Thymus (tissue), 11 donors: ENCODE measurements at regions not wholly inside any gene's neighbourhood (a gene's known extent, or its start where the extent isn't known, plus 50 kb on each side); places are given as distances from the start of the nearest gene placed in this dataset.

Experiments
- DNase-seq, 9 donors: peaks; one replicate each; pipeline ENCODE4 v3.0.0-alpha.2; 2013; ENCODE audit warnings: low spot score in 9 of 9, low read depth in 6 of 9, missing footprints in 1 of 9
- H3K27ac ChIP-seq, 2 donors: one replicate each; pipeline ENCODE4 v1.5.1; 2013; ENCODE audit warnings: control low read depth in 1 of 2, low read depth in 1 of 2, low read length in 1 of 2, mild to moderate bottlenecking in 1 of 2, moderate library complexity in 1 of 2
- H3K27me3 ChIP-seq, 2 donors: one replicate each; pipeline ENCODE4 v1.5.1; 2013; ENCODE audit warnings: low read length in 1 of 2; ENCODE audit not compliant: control insufficient read depth in 2 of 2, insufficient read depth in 1 of 2
- H3K36me3 ChIP-seq, 2 donors: one replicate each; pipeline ENCODE4 v1.5.1; 2013; ENCODE audit warnings: low read length in 1 of 2, mild to moderate bottlenecking in 1 of 2, moderate library complexity in 1 of 2; ENCODE audit not compliant: control insufficient read depth in 2 of 2, insufficient read depth in 2 of 2
- H3K4me1 ChIP-seq, 2 donors: one replicate each; pipeline ENCODE4 v1.5.1; 2013; ENCODE audit warnings: low read length in 2 of 2; ENCODE audit not compliant: control insufficient read depth in 2 of 2, insufficient read depth in 2 of 2
- H3K4me3 ChIP-seq, 2 donors: one replicate each; pipeline ENCODE4 v1.5.1; 2013; ENCODE audit warnings: low read length in 2 of 2, control low read depth in 1 of 2, mild to moderate bottlenecking in 1 of 2
- H3K9me3 ChIP-seq, 2 donors: one replicate each; pipeline ENCODE4 v1.5.1; 2013; ENCODE audit warnings: low read length in 1 of 2, mild to moderate bottlenecking in 1 of 2; ENCODE audit not compliant: control insufficient read depth in 2 of 2, insufficient read depth in 1 of 2
- WGBS: extraction: QIAGEN DNeasy Blood & Tissue Kit; methylation state at CpG from one replicate; pipeline ENCODE4 v1.1.7; 2013; 5-methylcytosine and 5-hydroxymethylcytosine counted together
- donor health status: healthy.

DNA sequence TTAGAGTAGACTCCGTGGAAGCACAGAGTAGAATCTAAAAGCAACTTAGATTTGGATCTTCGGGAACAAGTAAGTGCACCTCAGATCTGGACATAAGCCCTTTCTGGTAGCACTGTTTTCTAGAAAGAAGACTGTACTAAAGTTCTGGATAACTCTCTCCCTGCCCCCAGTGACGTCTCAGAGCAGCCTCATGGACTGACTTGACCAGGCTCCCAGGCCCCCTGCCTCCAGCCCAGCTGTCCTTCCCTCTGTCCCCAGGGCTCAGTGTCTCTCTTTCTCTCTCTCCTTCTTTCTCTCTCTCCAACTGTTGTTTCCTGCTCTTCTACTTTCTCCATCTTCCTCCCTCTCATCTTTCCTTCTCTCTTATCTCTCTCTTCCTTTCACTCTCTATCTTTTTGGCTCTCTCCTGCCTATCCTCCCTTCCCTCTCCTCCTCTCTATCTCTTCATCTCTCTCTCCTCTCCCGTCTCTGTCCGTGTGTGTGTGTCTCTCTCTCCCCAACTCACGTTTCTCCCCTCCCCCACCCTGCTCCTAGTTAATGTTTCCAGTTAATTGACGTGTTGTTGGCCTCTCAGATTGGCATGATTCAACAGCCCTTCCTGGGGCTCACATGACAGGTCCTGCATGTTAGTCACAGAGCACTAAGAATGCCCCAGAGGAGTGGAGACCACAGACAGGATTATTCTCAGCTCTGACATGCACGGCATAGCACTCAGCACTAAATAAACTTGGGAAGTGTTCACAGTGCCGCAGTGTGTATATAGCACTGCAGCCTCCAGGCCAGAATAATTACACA lies 180.4 kb upstream of the FOXQ1 start:
- no peaks in the 10 kb centered on the region for H3K27me3 ChIP-seq
- no peak for DNase-seq
- no peaks in the 10 kb centered on the region for H3K4me1 ChIP-seq
- H3K36me3 ChIP-seq = no peaks in the 10 kb centered on the region
- H3K4me3 ChIP-seq = no peak overlapping the region
- H3K9me3 ChIP-seq = no peaks in the 10 kb centered on the region
- no peak overlapping the region for H3K27ac ChIP-seq
- 76% methylated on average over 9 of the region's 9 CpGs for WGBS

DNA sequence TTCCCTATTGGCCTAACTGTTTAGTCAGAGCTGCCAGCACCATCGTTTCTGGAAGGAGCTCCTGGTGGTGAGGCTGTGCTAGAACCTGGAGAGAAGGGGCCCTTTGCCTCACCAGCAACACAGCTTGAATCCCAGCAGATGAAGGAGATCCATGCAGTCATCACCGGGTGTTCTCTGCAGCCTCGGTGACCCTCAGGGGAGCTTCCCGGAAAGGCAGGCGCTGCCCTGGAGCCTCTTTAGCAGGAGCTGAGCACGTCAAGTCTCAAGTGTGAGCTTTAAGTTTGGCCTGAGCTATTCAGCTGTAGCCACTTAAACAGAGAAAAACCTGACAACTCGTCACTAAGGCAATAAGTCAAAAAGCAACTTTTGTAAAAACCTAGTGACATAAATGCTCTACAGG lies 181.2 kb upstream of the FOXQ1 start:
- DNase-seq = no peak
- H3K27ac ChIP-seq = no peak overlapping the region

DNA sequence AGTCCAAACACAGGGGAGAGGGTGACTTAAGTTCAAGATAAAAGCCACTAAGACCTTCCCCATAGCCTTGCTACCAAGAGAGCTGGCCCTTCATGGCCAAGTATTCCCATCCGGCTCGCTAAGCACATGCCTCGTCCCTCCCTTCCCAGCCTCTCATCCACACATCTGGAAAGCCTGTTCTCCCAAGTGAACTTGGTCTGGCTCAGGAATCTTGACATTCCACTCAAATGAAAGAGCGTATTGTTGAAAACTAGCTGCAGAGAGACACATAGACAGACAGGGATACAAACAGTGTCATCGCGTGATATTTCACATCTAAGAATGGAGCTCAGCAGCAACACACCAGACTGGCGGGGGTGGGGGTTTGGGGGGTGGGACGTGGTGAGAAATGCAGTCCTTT lies 182.8 kb upstream of the FOXQ1 start:
- H3K27me3 ChIP-seq = no peaks in the 10 kb centered on the region
- H3K9me3 ChIP-seq = no peaks in the 10 kb centered on the region
- no peak overlapping the region for H3K27ac ChIP-seq
- H3K4me1 ChIP-seq = no peaks in the 10 kb centered on the region
- no peak for DNase-seq
- whole genome bisulfite sequencing = 95% methylated on average over 8 of the region's 8 CpGs
- no peak overlapping the region for H3K4me3 ChIP-seq
- H3K36me3 ChIP-seq = no peaks in the 10 kb centered on the region

More for the DNA sequence above, 181.2 kb upstream of the FOXQ1 start:
- Histone ChIP-seq H3K9me3 (no peaks in the 10 kb centered on the region), H3K27me3 (no peaks in the 10 kb centered on the region), H3K36me3 (no peaks in the 10 kb centered on the region), H3K4me3 (no peak overlapping the region), H3K4me1 (no peaks in the 10 kb centered on the region)
- WGBS = 87% methylated on average over 7 of the region's 7 CpGs

DNA sequence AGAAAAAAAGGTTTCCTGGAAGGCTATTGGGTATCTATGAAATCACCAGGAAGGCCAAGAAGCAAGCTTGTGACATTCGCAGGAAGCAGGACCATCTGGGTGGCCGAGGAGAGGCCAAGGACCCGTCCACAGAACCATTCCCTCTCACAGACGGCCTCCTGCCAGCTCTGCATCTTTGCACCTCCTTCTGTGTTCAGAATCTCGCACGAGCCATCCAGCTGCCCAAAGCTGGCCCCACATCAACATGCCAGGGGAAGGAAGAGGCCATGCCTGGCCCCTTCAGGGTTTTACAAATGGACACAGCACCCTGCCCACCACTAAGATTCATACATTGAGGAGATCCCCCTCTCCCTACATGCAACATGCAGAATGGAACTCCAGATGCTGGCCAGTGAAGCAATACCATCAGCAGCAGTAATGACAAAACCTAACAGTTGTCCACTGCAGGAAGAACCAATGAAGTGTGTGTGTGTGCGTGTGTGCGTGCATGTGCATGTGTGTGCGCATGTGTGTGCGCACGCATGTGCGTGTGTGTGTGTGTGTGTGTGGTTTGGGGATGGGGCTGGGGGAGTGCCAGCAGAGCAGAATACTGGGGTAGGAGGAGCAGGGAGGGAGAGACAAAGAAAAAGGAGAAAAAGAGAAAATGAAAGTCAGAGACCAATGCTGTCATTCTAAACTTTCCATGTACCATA lies 184.2 kb upstream of the FOXQ1 start:
- H3K4me3 ChIP-seq = no peak overlapping the region
- H3K36me3 ChIP-seq = no peaks in the 10 kb centered on the region
- H3K27me3 ChIP-seq = no peaks in the 10 kb centered on the region
- WGBS = 94% methylated on average over 12 of the region's 12 CpGs
- no peak for DNase-seq
- no peaks in the 10 kb centered on the region for H3K4me1 ChIP-seq
- no peaks in the 10 kb centered on the region for H3K9me3 ChIP-seq
- no peak overlapping the region for H3K27ac ChIP-seq

- Histone ChIP-seq H3K9me3 (no peaks in the 10 kb centered on the region), H3K27me3 (no peaks in the 10 kb centered on the region), H3K27ac (no peak overlapping the region), H3K36me3 (no peaks in the 10 kb centered on the region), H3K4me3 (no peak overlapping the region), H3K4me1 (no peaks in the 10 kb centered on the region)
- no peak for DNase-seq
- WGBS = 96% methylated on average over 9 of the region's 9 CpGs
Observed at GRCh38 chr6:1127129-1127528, 184.8 kb upstream of the FOXQ1 start.

DNA sequence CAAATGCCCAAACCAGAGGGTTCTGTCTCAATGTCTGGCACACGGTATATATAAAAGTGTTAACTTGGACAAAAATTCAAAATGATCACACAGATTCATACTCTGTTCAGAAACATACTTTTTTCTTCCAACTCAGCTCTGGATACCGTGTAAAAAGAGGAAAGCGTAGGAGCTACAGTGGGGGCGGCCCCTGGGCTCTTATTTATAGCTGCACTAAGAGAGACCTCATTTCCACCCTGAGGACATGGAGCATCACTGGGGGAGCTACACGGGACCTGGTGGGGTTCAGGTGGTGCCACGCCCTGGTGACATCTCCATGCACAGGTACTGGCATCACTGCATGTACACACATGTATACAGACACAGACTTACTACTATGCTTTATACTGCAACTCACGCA lies 185.9 kb upstream of the FOXQ1 start:
- no peak for DNase-seq
- WGBS = 92% methylated on average over 7 of the region's 7 CpGs
- Histone ChIP-seq H3K27me3 (no peaks in the 10 kb centered on the region), H3K27ac (no peak overlapping the region), H3K4me1 (no peaks in the 10 kb centered on the region), H3K9me3 (no peaks in the 10 kb centered on the region), H3K4me3 (no peak overlapping the region), H3K36me3 (no peaks in the 10 kb centered on the region)

- no peaks in the 10 kb centered on the region for H3K9me3 ChIP-seq
- no peaks in the 10 kb centered on the region for H3K4me1 ChIP-seq
- H3K27me3 ChIP-seq = no peaks in the 10 kb centered on the region
- H3K27ac ChIP-seq = no peak overlapping the region
- WGBS = 97% methylated on average over 8 of the region's 8 CpGs
- no peak overlapping the region for H3K4me3 ChIP-seq
- no peaks in the 10 kb centered on the region for H3K36me3 ChIP-seq
- no peak for DNase-seq
Observed at GRCh38 chr6:1125297-1125696, 186.6 kb upstream of the FOXQ1 start.

DNA sequence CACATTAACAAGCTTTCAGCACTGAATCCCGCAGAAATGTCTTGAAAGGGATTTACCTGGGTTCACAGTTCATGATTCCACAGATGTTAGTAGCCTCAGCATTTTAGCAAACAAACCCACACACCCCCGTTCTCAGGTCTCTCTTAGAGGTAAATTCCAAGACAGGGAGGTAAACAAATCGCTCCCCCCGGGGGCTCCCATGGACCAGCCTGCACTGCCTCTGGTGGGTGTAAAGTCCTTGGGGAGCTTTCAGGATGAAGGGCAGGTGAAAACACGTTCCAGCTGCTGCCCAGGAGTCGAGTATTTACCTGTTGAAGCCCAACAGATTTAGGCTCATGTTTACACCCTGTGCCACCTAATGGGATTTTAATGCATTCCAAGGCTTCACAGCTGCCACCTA lies 187.0 kb upstream of the FOXQ1 start:
- no peaks in the 10 kb centered on the region for H3K36me3 ChIP-seq
- H3K27ac ChIP-seq = no peak overlapping the region
- H3K4me3 ChIP-seq = no peak overlapping the region
- no peaks in the 10 kb centered on the region for H3K9me3 ChIP-seq
- DNase-seq = no peak
- no peaks in the 10 kb centered on the region for H3K27me3 ChIP-seq
- H3K4me1 ChIP-seq = no peaks in the 10 kb centered on the region
- 74% methylated on average over 6 of the region's 6 CpGs for WGBS

DNA sequence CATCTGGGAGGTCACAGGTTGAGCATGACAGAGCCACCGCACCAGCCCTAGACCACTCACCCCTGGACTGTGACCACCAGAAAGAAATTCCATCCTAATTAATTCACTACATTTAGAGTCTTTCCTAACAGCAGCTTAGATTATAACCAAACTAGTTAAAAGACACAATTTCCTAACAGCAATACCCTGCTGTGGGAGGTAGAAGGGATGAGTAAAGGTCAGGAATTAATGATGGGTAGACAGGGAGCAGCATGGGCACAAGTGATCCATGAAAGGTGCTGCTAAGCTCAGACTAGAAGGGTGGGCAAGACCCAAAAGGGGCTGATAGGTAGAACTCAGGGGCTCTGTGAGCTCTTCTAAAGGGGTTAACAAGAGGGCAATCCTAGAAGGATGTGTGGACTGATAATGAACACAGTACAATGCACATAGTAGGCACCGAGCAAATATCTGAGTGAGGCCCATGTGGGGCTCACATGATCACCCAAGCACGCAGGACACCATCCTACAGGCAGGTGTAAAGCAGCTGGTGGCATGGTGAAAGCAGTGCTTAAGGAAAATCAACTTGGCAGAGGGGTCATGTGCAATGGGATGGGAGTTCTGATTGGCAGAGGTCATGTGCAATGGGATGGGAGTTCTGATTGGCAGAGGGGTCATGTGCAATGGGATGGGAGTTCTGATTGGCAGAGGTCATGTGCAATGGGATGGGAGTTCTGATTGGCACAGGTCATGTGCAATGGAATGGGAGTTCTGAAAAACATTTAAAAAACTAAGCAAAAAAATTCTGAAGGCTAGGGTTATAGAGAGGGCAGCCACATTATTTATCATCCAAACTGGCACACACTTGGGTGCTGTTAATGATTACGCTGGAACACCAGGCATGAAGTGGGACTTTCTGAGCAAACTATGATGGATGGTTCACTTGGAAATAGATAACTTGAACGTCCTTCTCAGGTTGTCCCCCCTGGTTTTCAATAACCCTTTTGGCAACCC lies 188.2 kb upstream of the FOXQ1 start:
- no peaks in the 10 kb centered on the region for H3K4me1 ChIP-seq
- WGBS = 81% methylated on average over 5 of the region's 5 CpGs
- no peaks in the 10 kb centered on the region for H3K9me3 ChIP-seq
- no peak overlapping the region for H3K4me3 ChIP-seq
- no peaks in the 10 kb centered on the region for H3K27me3 ChIP-seq
- H3K27ac ChIP-seq = no peak overlapping the region
- no peak for DNase-seq
- H3K36me3 ChIP-seq = no peaks in the 10 kb centered on the region
